NB4 (cell line): ENCODE measurements at regions not wholly inside any gene's neighbourhood (a gene's known extent, or its start where the extent isn't known, plus 50 kb on each side); places are given as distances from the start of the nearest gene placed in this dataset.

ENCODE experiments used
- DNase-seq: peaks from one replicate; pipeline ENCODE4 v3.0.0; 2010; ENCODE audit warnings: low read depth
- H3K4me3 ChIP-seq: one replicate; pipeline ENCODE4 v1.5.1; 2011; ENCODE audit warnings: mild to moderate bottlenecking, low read depth, low read length, moderate library complexity
- MAX ChIP-seq: IDR thresholded peaks from 2 replicates; pipeline ENCODE4 v1.6.1; 2011; ENCODE audit warnings: low read depth, low read length
- MYC ChIP-seq: IDR thresholded peaks from 2 replicates; pipeline ENCODE4 v1.6.1; 2011; ENCODE audit warnings: low read depth, low read length
- POLR2A ChIP-seq: IDR thresholded peaks from 2 replicates; pipeline ENCODE4 v1.6.1; 2011; ENCODE audit warnings: mild to moderate bottlenecking; ENCODE audit not compliant: insufficient read length; ENCODE audit errors: extremely low read depth
- TF ChIP-seq, protein P1 (sequence below): IDR thresholded peaks from one replicate; pipeline ENCODE4 v1.5.1; 2012; ENCODE audit warnings: low read depth, low read length

GRCh38 chr4:124230268-124230667 is 482.3 kb downstream of the ANKRD50 start:
- no peak for DNase-seq
- TF ChIP-seq POLR2A = no peak
- TF ChIP-seq MYC = no peak
- no peak for TF ChIP-seq MAX
- TF ChIP-seq, protein P1, sequence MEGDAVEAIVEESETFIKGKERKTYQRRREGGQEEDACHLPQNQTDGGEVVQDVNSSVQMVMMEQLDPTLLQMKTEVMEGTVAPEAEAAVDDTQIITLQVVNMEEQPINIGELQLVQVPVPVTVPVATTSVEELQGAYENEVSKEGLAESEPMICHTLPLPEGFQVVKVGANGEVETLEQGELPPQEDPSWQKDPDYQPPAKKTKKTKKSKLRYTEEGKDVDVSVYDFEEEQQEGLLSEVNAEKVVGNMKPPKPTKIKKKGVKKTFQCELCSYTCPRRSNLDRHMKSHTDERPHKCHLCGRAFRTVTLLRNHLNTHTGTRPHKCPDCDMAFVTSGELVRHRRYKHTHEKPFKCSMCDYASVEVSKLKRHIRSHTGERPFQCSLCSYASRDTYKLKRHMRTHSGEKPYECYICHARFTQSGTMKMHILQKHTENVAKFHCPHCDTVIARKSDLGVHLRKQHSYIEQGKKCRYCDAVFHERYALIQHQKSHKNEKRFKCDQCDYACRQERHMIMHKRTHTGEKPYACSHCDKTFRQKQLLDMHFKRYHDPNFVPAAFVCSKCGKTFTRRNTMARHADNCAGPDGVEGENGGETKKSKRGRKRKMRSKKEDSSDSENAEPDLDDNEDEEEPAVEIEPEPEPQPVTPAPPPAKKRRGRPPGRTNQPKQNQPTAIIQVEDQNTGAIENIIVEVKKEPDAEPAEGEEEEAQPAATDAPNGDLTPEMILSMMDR = no peak
- H3K4me3 ChIP-seq = no peak overlapping the region

DNA sequence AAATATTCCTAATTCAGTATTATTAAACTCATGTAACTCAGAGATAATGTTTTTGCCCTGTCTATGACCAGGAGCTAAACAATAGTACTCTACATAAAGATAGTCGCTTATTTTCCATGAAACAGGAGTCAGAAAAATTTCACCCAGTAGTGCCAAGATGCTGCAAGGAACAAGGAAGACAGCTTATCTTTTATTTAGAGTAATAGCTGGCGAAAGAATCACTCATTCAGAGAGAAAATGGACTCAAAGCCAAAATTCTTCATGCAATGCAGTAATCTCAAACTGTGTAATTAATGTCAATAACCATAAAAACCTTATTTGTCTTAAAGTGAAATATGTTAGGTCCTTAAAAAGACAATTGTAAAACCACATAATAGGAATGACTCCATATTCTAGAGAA is 477.8 kb downstream of the ANKRD50 start:
- TF ChIP-seq MYC = no peak
- TF ChIP-seq MAX = no peak
- TF ChIP-seq POLR2A = no peak
- no peak overlapping the region for H3K4me3 ChIP-seq
- no peak for DNase-seq

- no peak overlapping the region for H3K4me3 ChIP-seq
- TF ChIP-seq POLR2A (no peak), MAX (no peak), MYC (no peak)
- TF ChIP-seq, protein P1 = no peak
- DNase-seq = no peak
Observed at GRCh38 chr4:124243671-124244366, 468.7 kb downstream of the ANKRD50 start.

- no peak overlapping the region for H3K4me3 ChIP-seq
- no peak for DNase-seq
- TF ChIP-seq, protein P1 = no peak
- no peak for TF ChIP-seq MYC
- TF ChIP-seq POLR2A = no peak
- no peak for TF ChIP-seq MAX
Observed at GRCh38 chr4:124253080-124253479, 459.5 kb downstream of the ANKRD50 start.

DNA sequence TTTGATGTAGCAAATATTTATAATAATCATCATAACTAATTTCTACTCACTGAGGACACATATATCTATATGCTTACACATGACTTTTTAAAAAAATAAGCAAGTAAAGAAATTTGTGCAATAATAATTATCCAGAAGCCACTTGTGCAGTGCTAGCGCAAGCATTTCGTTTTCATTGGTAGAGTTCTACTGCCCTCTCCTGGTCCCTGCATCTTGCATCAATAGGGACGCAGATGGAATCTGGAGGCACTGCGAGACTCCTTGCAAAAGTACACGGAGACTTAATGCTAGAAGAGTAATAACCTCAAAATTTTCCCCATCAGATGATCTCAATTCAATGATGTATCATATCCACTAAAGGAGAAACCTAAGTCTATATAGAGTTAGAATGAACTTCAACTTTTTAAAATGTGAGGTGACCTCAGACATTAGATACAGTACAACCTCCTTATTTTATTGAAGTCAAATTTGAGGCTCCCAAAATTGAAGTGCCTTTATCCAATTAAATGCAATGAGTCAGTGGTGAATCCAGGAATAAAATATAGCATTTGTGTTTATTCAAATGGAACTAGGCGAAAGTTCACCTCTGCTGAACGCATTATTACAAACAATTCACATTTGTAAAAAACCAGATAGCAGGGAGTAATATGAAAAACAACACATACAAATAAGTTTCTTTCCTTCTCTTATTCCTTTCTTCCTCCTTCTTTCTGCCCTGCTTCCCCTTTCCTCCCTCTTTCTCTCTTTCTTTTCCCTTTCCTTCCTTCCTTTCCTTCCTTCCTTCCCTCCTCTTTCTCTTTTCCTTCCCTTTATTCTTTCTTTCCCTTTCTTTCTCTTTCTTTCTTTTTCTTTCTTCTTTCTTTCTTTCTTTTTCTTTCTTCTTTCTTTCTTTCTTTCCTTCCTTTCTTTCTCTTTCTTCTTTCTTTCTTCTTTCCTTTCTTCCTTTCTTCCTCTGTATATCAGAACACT is 450.0 kb downstream of the ANKRD50 start:
- H3K4me3 ChIP-seq = no peak overlapping the region
- TF ChIP-seq, protein P1 = peak; percentile 71
- TF ChIP-seq MYC = no peak
- DNase-seq = peak; percentile 77

GRCh38 chr4:124265701-124266100 is 446.8 kb downstream of the ANKRD50 start:
- no peak for DNase-seq
- no peak overlapping the region for H3K4me3 ChIP-seq
- TF ChIP-seq, protein P1 = no peak
- TF ChIP-seq MAX (no peak), MYC (no peak), POLR2A (no peak)
